ENCODE measurements at regions not wholly inside any gene's neighbourhood (a gene's known extent, or its start where the extent isn't known, plus 50 kb on each side); places are given as distances from the start of the nearest gene placed in this dataset.

GRCh38 chr17:62880120-62880519 is 72.0 kb upstream of the MARCHF10 start:
- TF ChIP-seq MAX (IDR thresholded peaks at IDR 0.05) (no peak), CTCF (IDR thresholded peaks at IDR 0.05; ENCODE audit: low read depth, low read length, missing input control) (no peak), JUND (IDR thresholded peaks at IDR 0.05) (no peak), RAD21 (IDR thresholded peaks at IDR 0.05) (no peak), YY1 (IDR thresholded peaks at IDR 0.05) (no peak), SP1 (IDR thresholded peaks at IDR 0.05) (no peak), GABPA (IDR thresholded peaks at IDR 0.05 in 1 of 2, conservative IDR thresholded peaks at IDR 0.05 in 1 of 2) (no peak), FOXA2 (IDR thresholded peaks at IDR 0.05) (no peak), REST (IDR thresholded peaks at IDR 0.05) (no peak), HNF4G (IDR thresholded peaks at IDR 0.05) (no peak), TAF1 (conservative IDR thresholded peaks at IDR 0.05) (no peak), ATF3 (IDR thresholded peaks at IDR 0.05) (no peak), NR2F2 (IDR thresholded peaks at IDR 0.05) (no peak), ZBTB33 (IDR thresholded peaks at IDR 0.05) (no peak)
